CD4-positive, alpha-beta T cell (primary cell): ENCODE measurements at regions not wholly inside any gene's neighbourhood (a gene's known extent, or its start where the extent isn't known, plus 50 kb on each side); places are given as distances from the start of the nearest gene placed in this dataset.

Experiments used
- ATAC-seq: fragments of 200-7000 bp; cut with Tn5 transposase; one replicate; pipeline ENCODE4 v1.10.0; 2022; ENCODE audit warnings: mild to moderate bottlenecking; ENCODE audit not compliant: poor library complexity
- CTCF ChIA-PET: fragments of 350-600 bp; sonication (Branson Sonifier 250); formaldehyde crosslinking; loops from one replicate; lab custom pipeline; 2021; ENCODE audit warnings: antibody characterized with exemption, inconsistent platforms; lab: Charles Lee
- POLR2A ChIA-PET: fragments of 350-600 bp; sonication (Branson Sonifier 250); formaldehyde crosslinking; loops from one replicate; lab custom pipeline; 2021; ENCODE audit warnings: antibody characterized with exemption, inconsistent platforms; lab: Charles Lee
- DNase-seq, 14 experiments: peaks; one replicate each; pipeline ENCODE4 v3.0.0-alpha.2; 2013 to 2020; ENCODE audit warnings: mixed read lengths in 2 of 14
- H3K27ac ChIP-seq, 2 donors: one replicate each; pipeline versions ENCODE4 v1.5.1 to v1.7.0; 2013; ENCODE audit warnings: low read length in 2 of 2, low read depth in 1 of 2, mild to moderate bottlenecking in 1 of 2
- H3K27me3 ChIP-seq, 2 experiments: 1 replicate in 1 of 2; 2 replicates in 1 of 2; pipeline versions ENCODE4 v1.6.1 to v1.7.0; 2013; ENCODE audit warnings: low read length in 2 of 2, control low read depth in 1 of 2, mild to moderate bottlenecking in 1 of 2, moderate library complexity in 1 of 2; ENCODE audit not compliant: insufficient read depth in 2 of 2, control insufficient read depth in 1 of 2
- H3K36me3 ChIP-seq: one replicate; pipeline ENCODE4 v1.6.1; 2013; ENCODE audit warnings: low read length, control low read depth; ENCODE audit not compliant: insufficient read depth
- H3K4me1 ChIP-seq: one replicate; pipeline ENCODE4 v1.6.1; 2013; ENCODE audit warnings: low read length, control low read depth; ENCODE audit not compliant: insufficient read depth
- H3K4me3 ChIP-seq: one replicate; pipeline ENCODE4 v1.5.1; 2013; ENCODE audit warnings: mild to moderate bottlenecking, low read length, moderate library complexity
- H3K9me3 ChIP-seq, 2 experiments: 1 replicate in 1 of 2; 2 replicates in 1 of 2; pipeline versions ENCODE4 v1.6.1 to v1.7.0; 2013; ENCODE audit warnings: low read length in 2 of 2, mild to moderate bottlenecking in 2 of 2, control low read depth in 1 of 2, moderate library complexity in 1 of 2; ENCODE audit not compliant: control insufficient read depth in 1 of 2, insufficient read depth in 1 of 2
- H3K27ac Mint-ChIP-seq: one replicate; pipeline ENCODE4 v1.8.0; 2020; ENCODE audit warnings: mixed read lengths
- H3K27me3 Mint-ChIP-seq: one replicate; pipeline ENCODE4 v1.8.0; 2021; ENCODE audit warnings: mixed read lengths
- H3K36me3 Mint-ChIP-seq: one replicate; pipeline ENCODE4 v1.8.0; 2021; ENCODE audit warnings: low read depth, mixed read lengths
- H3K4me1 Mint-ChIP-seq: one replicate; pipeline ENCODE4 v1.8.0; 2021; ENCODE audit warnings: low read depth, mixed read lengths
- H3K4me3 Mint-ChIP-seq: one replicate; pipeline ENCODE4 v1.8.0; 2020; ENCODE audit warnings: mild to moderate bottlenecking, mixed read lengths
- H3K9me3 Mint-ChIP-seq: one replicate; pipeline ENCODE4 v1.8.0; 2020; ENCODE audit warnings: mixed read lengths
- CTCF ChIP-seq: fragments of 200-600 bp; IDR thresholded peaks from one replicate; pipeline ENCODE4 v1.8.0; 2022; ENCODE audit warnings: antibody characterized with exemption, mild to moderate bottlenecking
- intact Hi-C, 2 experiments: fragments of 100-400 bp; cut with DNase I in 1 of 2; cut with micrococcal nuclease in 1 of 2; formaldehyde crosslinking; loops; one replicate each; pipeline versions ENCODE4 v1.15.1 to v1.9.0; 2023 to 2025; cut with DNase I, micrococcal nuclease

GRCh38 chr13:81018936-81019335 lies 678.0 kb upstream of the SPRY2 start:
- CTCF ChIA-PET: no interaction called here
- H3K4me3 Mint-ChIP-seq: no peak overlapping the region
- no peak for DNase-seq
- H3K27ac Mint-ChIP-seq: no peak overlapping the region
- H3K27me3 ChIP-seq: no peaks in the 10 kb centered on the region
- no peak for ATAC-seq
- H3K4me1 ChIP-seq: no peaks in the 10 kb centered on the region
- no peaks in the 10 kb centered on the region for H3K27me3 Mint-ChIP-seq
- H3K36me3 ChIP-seq: no peaks in the 10 kb centered on the region
- H3K4me3 ChIP-seq: no peak overlapping the region
- no peaks in the 10 kb centered on the region for H3K36me3 Mint-ChIP-seq
- POLR2A ChIA-PET: no interaction called here
- TF ChIP-seq CTCF: no peak
- intact Hi-C loops: no loop called here
- no peak overlapping the region for H3K27ac ChIP-seq
- peaks cover 2% of the 10 kb centered on the region for H3K9me3 Mint-ChIP-seq
- H3K9me3 ChIP-seq: peaks cover 0 to 7% of the 10 kb centered on the region in 2 experiments
- no peaks in the 10 kb centered on the region for H3K4me1 Mint-ChIP-seq

- Histone ChIP-seq H3K36me3 (no peaks in the 10 kb centered on the region), H3K9me3 (peaks cover 0 to 7% of the 10 kb centered on the region in 2 experiments), H3K27me3 (no peaks in the 10 kb centered on the region), H3K4me3 (no peak overlapping the region), H3K27ac (no peak overlapping the region), H3K4me1 (no peaks in the 10 kb centered on the region)
- Mint-ChIP-seq H3K36me3 (no peaks in the 10 kb centered on the region), H3K9me3 (peaks cover 2% of the 10 kb centered on the region), H3K27me3 (no peaks in the 10 kb centered on the region), H3K27ac (no peak overlapping the region), H3K4me3 (no peak overlapping the region), H3K4me1 (no peaks in the 10 kb centered on the region)
- intact Hi-C loops: no loop called here
- TF ChIP-seq CTCF: no peak
- ATAC-seq (no peak), DNase-seq (peak in 2 of 14 experiments; percentile 4 to 7)
- CTCF ChIA-PET: no interaction called here
- POLR2A ChIA-PET: interaction anchor here (0.6 kb wide), 1 partner anchor 22 kb away, joined by 4 read pairs; no protein-coding TSS in a partner anchor
Measured at GRCh38 chr13:81017513-81018152, 676.7 kb upstream of the SPRY2 start.

GRCh38 chr13:81012031-81012430 lies 671.1 kb upstream of the SPRY2 start:
- ATAC-seq (no peak), DNase-seq (no peak)
- H3K4me3 ChIP-seq: no peak overlapping the region
- no peaks in the 10 kb centered on the region for H3K36me3 ChIP-seq
- intact Hi-C loops: no loop called here
- no peak overlapping the region for H3K27ac ChIP-seq
- peaks cover 0 to 4% of the 10 kb centered on the region in 2 experiments for H3K9me3 ChIP-seq
- H3K36me3 Mint-ChIP-seq: no peaks in the 10 kb centered on the region
- H3K27ac Mint-ChIP-seq: no peak overlapping the region
- ChIA-PET POLR2A (no interaction called here), CTCF (no interaction called here)
- no peaks in the 10 kb centered on the region for H3K27me3 ChIP-seq
- H3K9me3 Mint-ChIP-seq: peaks cover 9% of the 10 kb centered on the region
- H3K27me3 Mint-ChIP-seq: no peaks in the 10 kb centered on the region
- no peaks in the 10 kb centered on the region for H3K4me1 ChIP-seq
- no peaks in the 10 kb centered on the region for H3K4me1 Mint-ChIP-seq
- TF ChIP-seq CTCF: no peak
- no peak overlapping the region for H3K4me3 Mint-ChIP-seq
